ENCODE measurements at regions not wholly inside any gene's neighbourhood (a gene's known extent, or its start where the extent isn't known, plus 50 kb on each side); places are given as distances from the start of the nearest gene placed in this dataset.
A peak's percentile ranks its signal among the peaks of the same experiment; 100 is the strongest.

GRCh38 chr10:10803278-10803677, 214.4 kb upstream of the CELF2 start:
- intact Hi-C loops (cut with DNase I) = loop anchor here (2.0 to 10.0 kb wide), 3 partner anchors 22 to 392 kb away; no protein-coding TSS in a partner anchor
- DNase-seq (ENCODE audit: missing footprints) = no peak

DNA sequence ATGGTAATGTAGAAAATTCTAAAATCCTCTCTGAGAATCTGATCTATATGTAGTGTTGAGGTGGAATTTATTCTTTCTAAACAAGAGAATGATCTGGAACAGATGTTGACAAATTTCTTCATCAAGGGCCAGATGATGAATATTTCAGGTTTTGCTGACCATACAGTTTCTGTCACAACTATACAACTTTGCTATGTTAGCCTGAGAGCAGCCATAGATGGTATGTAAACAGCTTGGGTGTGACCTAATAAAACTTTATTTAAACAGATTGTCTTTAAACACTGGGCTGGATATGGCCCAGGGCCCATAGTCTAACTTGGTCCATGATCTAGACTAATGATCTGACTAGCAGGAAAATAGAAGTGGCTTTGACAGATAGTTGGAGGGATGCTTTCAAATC, 213.6 kb upstream of the CELF2 start:
- DNase-seq (ENCODE audit: missing footprints) (no peak), ATAC-seq (no peak)
- intact Hi-C loops (cut with DNase I) = loop anchor here (5.0 to 10.0 kb wide), 2 partner anchors 108 to 391 kb away; no protein-coding TSS in a partner anchor

More at GRCh38 chr10:10803278-10803677, 214.4 kb upstream of the CELF2 start:
- peak; percentile 93 for ATAC-seq

DNA sequence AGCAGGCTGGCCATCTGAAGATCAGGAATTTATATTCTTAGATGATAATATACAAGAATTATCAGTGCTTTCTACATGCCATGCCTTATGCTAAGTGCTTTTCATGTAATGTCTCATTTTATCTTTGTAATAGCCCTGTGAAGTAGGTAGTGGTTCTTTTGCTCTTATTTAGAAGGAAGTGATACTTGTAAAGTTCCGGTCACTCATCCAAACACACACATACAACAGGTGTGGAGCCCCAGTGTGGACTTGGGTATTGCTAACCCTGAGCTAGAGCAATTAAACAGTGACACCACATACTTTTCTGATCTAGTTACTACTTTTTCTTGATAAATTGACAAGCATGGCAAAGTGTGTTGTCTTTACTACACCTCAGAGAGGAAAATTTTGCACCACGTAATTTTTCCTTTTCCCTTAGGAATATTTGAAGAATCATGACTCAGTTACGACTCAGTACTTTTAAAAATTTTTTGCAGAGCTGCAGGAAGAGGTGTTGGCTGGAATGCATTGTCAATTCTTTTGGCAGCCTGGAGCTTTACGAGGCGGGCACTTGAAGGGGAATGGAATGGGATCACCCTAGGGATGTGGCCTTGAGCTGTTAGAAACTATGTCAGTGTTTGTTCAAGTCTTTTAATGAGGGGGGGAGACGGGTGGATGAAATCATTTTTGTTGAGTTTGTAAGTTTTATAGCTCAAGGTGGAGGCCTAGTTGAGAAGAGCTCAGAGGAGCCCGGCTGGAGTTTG, 212.5 kb upstream of the CELF2 start:
- DNase-seq (ENCODE audit: missing footprints) (no peak), ATAC-seq (no peak)
- intact Hi-C loops (cut with DNase I) = loop anchor here (5.0 to 10.0 kb wide), 2 partner anchors 107 to 390 kb away; no protein-coding TSS in a partner anchor

GRCh38 chr10:10807106-10807505, 210.6 kb upstream of the CELF2 start:
- ATAC-seq (no peak), DNase-seq (ENCODE audit: missing footprints) (no peak)
- intact Hi-C loops (cut with DNase I) = loop anchor here (10.0 kb wide), 1 partner anchor 388 kb away; no protein-coding TSS in a partner anchor

- ATAC-seq = no peak
- intact Hi-C loops (cut with DNase I) = no loop called here
- DNase-seq (ENCODE audit: missing footprints) = no peak
These were observed 206.1 kb upstream of the CELF2 start for GRCh38 chr10:10811562-10811961.

DNA sequence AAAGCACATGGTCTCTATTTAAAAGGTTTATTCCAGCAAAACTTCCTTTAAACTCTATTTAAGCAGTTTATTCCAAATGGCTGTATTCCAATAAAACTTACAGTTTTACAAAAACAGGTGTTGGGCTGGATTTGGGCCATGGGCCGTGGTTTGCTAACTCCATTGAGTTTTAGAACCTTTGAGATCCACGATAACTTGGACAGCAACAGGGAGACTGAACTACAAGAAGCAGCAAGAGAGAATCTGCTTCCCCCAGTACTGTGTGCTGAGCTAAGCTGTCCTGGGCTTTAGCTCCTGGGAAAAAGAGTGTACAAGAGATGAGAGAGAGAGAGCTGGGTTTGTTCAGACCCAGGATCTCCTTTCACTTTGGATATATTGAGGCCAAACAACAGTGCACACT, 204.0 kb upstream of the CELF2 start:
- intact Hi-C loops (cut with DNase I) = no loop called here

GRCh38 chr10:10814069-10814468, 203.6 kb upstream of the CELF2 start:
- DNase-seq (ENCODE audit: missing footprints) = no peak
- intact Hi-C loops (cut with DNase I) = no loop called here
- ATAC-seq = no peak

More for the DNA sequence above, 204.0 kb upstream of the CELF2 start:
- DNase-seq (ENCODE audit: missing footprints) (no peak), ATAC-seq (no peak)

DNA sequence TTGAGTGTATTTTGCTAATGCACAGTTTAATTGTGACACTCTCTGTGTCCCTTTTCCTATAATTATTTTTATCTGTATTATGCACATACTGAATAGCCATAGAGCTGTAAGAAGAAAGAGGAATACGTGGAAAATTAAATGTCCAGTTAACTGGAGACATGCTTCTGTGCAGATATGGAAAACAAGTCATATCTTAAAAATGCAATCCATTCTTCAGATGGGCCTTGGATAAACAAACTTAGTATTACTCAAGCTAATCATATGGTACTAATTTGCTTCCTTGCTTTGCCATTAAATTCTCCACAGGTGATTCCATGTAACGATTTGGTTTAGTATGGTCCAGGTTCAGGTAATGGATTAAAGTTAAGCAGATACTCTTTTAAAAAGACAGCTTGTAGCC, 201.2 kb upstream of the CELF2 start:
- intact Hi-C loops (cut with DNase I) = no loop called here
- ATAC-seq = no peak
- no peak for DNase-seq (ENCODE audit: missing footprints)

GRCh38 chr10:10817609-10818008, 200.1 kb upstream of the CELF2 start:
- intact Hi-C loops (cut with DNase I) = loop anchor here (1.0 kb wide), 1 partner anchor 29 kb away; no protein-coding TSS in a partner anchor
- DNase-seq (ENCODE audit: missing footprints) (no peak), ATAC-seq (no peak)

- no peak for DNase-seq (ENCODE audit: missing footprints)
- intact Hi-C loops (cut with DNase I) = no loop called here
- peak; percentile 83 for ATAC-seq
These were observed 199.6 kb upstream of the CELF2 start for GRCh38 chr10:10818082-10818481.

DNA sequence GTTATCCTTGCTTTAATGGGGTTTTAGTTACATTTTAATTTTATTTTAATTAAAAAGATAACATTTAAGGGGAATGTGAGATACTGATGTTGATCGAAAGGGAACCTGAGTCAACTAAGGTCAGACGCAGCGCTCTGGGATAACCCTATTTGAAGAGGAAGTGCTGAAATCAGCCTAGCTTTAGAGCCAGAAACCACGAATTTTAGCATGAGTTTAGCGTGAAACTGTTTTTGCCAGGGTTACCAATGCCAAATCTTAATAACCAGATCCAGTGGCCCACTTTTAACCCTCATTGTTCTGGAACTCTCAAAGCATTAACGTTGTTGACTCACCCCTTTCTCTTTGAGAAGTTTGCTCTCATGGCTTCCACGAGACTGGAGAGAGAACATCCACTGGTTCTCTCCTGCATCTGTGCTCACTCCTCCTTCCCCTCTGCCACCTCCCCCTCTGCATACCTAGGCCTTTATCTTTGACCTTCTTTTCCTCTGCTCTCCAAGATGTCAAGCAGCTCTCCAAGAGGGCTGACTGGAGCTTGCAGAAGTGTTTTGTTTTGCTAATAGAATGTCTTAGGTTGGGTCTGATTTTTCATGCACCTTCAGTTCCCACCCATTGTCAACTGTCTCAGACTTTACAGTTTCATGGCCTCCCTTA, 198.3 kb upstream of the CELF2 start:
- intact Hi-C loops (cut with DNase I) = no loop called here
- ATAC-seq = peak; percentile 67
- DNase-seq (ENCODE audit: missing footprints) = no peak

- no peak for ATAC-seq
- DNase-seq (ENCODE audit: missing footprints) = no peak
- intact Hi-C loops (cut with DNase I) = loop anchor here (10.0 kb wide), 1 partner anchor 193 kb away; the partner anchor contains the start of gene CELF2
These were observed 195.7 kb upstream of the CELF2 start for GRCh38 chr10:10821926-10822325.

- intact Hi-C loops (cut with DNase I) = loop anchor here (2.0 to 10.0 kb wide), 4 partner anchors 22 to 213 kb away; partner anchors contain the start of gene CELF2
- ATAC-seq = peak; percentile 86
- peak; percentile 76 for DNase-seq (ENCODE audit: missing footprints)
These were observed 193.0 kb upstream of the CELF2 start for GRCh38 chr10:10824591-10825148.

- no peak for ATAC-seq
- no peak for DNase-seq (ENCODE audit: missing footprints)
- intact Hi-C loops (cut with DNase I) = loop anchor here (5.0 to 10.0 kb wide), 3 partner anchors 86 to 211 kb away; partner anchors contain the start of gene CELF2
These were observed 191.5 kb upstream of the CELF2 start for GRCh38 chr10:10826125-10826524.

DNA sequence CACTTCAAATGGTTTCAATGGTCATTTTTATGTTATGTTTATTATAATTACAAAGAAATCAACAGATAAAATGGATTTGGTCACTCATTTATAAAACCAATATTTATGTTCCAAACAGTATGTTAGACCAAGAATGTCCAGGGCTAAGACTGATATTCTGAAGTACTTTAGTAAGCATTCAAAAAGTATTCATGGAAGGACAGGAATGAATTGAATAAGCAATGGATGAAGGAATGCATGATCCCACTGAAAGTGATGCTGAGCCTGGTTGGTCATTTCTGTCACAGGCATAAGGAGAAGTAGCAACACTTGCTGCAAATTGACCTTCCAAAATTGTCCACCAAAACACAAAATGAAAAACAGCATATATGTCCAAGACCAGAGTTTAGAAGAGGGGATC, 189.0 kb upstream of the CELF2 start:
- ATAC-seq (no peak), DNase-seq (ENCODE audit: missing footprints) (no peak)
- intact Hi-C loops (cut with DNase I) = loop anchor here (5.0 to 10.0 kb wide), 3 partner anchors 84 to 209 kb away; partner anchors contain the start of gene CELF2

DNA sequence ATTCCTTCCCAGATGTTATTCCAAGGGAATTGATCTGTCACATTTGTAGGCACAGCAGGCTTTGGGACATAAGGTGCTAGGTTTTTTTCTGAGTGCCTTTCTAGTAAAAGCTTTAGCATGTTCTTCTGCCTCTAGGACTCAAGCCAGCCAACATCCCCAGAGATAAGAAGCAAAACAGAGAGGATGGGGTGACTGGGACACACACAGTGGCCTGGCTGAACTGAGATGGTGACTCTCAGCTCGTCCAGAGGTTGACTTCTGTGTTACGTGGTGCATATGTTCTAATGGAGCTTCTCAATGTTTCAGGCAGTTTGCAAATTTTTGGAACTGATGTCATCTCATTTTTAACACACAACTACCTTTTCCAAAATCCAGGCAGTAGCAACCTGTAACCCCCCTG, 188.1 kb upstream of the CELF2 start:
- intact Hi-C loops (cut with DNase I) = loop anchor here (5.0 to 10.0 kb wide), 3 partner anchors 83 to 208 kb away; partner anchors contain the start of gene CELF2
- ATAC-seq (peak; percentile 45), DNase-seq (ENCODE audit: missing footprints) (no peak)

- no peak for DNase-seq (ENCODE audit: missing footprints)
- intact Hi-C loops (cut with DNase I) = loop anchor here (5.0 kb wide), 1 partner anchor 42 kb away; no protein-coding TSS in a partner anchor
- peak; percentile 61 for ATAC-seq
These were observed 187.2 kb upstream of the CELF2 start for GRCh38 chr10:10830293-10830986.

- no peak for DNase-seq (ENCODE audit: missing footprints)
- peak; percentile 44 for ATAC-seq
- intact Hi-C loops (cut with DNase I) = loop anchor here (5.0 kb wide), 1 partner anchor 41 kb away; no protein-coding TSS in a partner anchor
These were observed 186.6 kb upstream of the CELF2 start for GRCh38 chr10:10831085-10831484.

Data from Right ventricle myocardium inferior (tissue), 1 donor.